HG02885 (cell line): ENCODE measurements at regions not wholly inside any gene's neighbourhood (a gene's known extent, or its start where the extent isn't known, plus 50 kb on each side); places are given as distances from the start of the nearest gene placed in this dataset.

Source experiments
- ATAC-seq: cut with Tn5 transposase; IDR thresholded peaks from one replicate; pipeline ENCODE4 v1.9.1; 2021; ENCODE audit warnings: mild to moderate bottlenecking; ENCODE audit not compliant: unreplicated experiment, poor library complexity

- no peak for ATAC-seq
These were observed 273.9 kb downstream of the HAPSTR1 start for GRCh38 chr16:9365370-9365728.

GRCh38 chr16:9366048-9366969, 274.9 kb downstream of the HAPSTR1 start:
- no peak for ATAC-seq

GRCh38 chr16:9370061-9370491, 278.6 kb downstream of the HAPSTR1 start:
- ATAC-seq: no peak

- ATAC-seq: no peak
These were observed 280.4 kb downstream of the HAPSTR1 start for GRCh38 chr16:9371713-9372448.

- ATAC-seq: no peak
These were observed 281.8 kb downstream of the HAPSTR1 start for GRCh38 chr16:9372934-9373890.

- no peak for ATAC-seq
These were observed 282.6 kb downstream of the HAPSTR1 start for GRCh38 chr16:9374061-9374460.

GRCh38 chr16:9378876-9379275, 287.4 kb downstream of the HAPSTR1 start:
- no peak for ATAC-seq

GRCh38 chr16:9380221-9380620, 288.8 kb downstream of the HAPSTR1 start:
- no peak for ATAC-seq

GRCh38 chr16:9381399-9381798, 290.0 kb downstream of the HAPSTR1 start:
- no peak for ATAC-seq

- ATAC-seq: no peak
These were observed 290.5 kb downstream of the HAPSTR1 start for GRCh38 chr16:9381905-9382304.

- ATAC-seq: no peak
These were observed 291.8 kb downstream of the HAPSTR1 start for GRCh38 chr16:9383281-9383680.

GRCh38 chr16:9384141-9384540, 292.7 kb downstream of the HAPSTR1 start:
- ATAC-seq: no peak

- ATAC-seq: no peak
These were observed 298.2 kb downstream of the HAPSTR1 start for GRCh38 chr16:9389543-9390207.

- ATAC-seq: no peak
These were observed 301.5 kb downstream of the HAPSTR1 start for GRCh38 chr16:9392956-9393355.

GRCh38 chr16:9393591-9393990, 302.1 kb downstream of the HAPSTR1 start:
- no peak for ATAC-seq

- no peak for ATAC-seq
These were observed 304.5 kb downstream of the HAPSTR1 start for GRCh38 chr16:9395958-9396359.

- ATAC-seq: no peak
These were observed 308.1 kb downstream of the HAPSTR1 start for GRCh38 chr16:9399573-9399972.

GRCh38 chr16:9401173-9401572, 309.7 kb downstream of the HAPSTR1 start:
- no peak for ATAC-seq

- no peak for ATAC-seq
These were observed 310.9 kb downstream of the HAPSTR1 start for GRCh38 chr16:9402293-9402860.

- no peak for ATAC-seq
These were observed 313.4 kb downstream of the HAPSTR1 start for GRCh38 chr16:9404811-9405210.
